ENCODE measurements at regions not wholly inside any gene's neighbourhood (a gene's known extent, or its start where the extent isn't known, plus 50 kb on each side); places are given as distances from the start of the nearest gene placed in this dataset.

DNA sequence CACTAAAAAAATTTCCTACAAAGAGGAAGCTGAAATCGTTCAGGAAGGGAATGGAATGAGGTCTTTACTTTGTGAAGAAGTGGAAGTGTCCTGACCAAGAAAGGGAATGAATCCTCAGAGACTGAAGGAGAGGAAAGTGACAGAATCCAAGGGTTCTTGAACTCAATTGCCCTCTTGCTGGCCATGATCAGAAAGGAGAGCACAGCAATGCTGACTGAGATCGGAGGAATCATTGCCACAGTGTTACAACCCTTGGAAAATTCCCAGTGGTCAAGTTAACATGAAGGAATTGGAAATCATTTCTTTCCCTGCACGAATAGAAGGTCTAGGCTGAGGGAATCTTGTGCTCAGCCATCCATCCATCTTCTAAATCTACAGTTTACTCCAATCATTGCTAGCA lies 190.0 kb upstream of the NEIL3 start:
- TF ChIP-seq POLR2A (IDR thresholded peaks at IDR 0.05; ENCODE audit: low read depth, low read length) (no peak), EZH2 (IDR thresholded peaks at IDR 0.05; ENCODE audit: borderline replicate concordance, low read depth, low read length, severe bottlenecking) (no peak)
- TF ChIP-seq, protein P1, sequence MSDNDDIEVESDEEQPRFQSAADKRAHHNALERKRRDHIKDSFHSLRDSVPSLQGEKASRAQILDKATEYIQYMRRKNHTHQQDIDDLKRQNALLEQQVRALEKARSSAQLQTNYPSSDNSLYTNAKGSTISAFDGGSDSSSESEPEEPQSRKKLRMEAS (IDR thresholded peaks at IDR 0.05; ENCODE audit: insufficient read depth, insufficient read length), result no peak
- TF ChIP-seq, protein P2, sequence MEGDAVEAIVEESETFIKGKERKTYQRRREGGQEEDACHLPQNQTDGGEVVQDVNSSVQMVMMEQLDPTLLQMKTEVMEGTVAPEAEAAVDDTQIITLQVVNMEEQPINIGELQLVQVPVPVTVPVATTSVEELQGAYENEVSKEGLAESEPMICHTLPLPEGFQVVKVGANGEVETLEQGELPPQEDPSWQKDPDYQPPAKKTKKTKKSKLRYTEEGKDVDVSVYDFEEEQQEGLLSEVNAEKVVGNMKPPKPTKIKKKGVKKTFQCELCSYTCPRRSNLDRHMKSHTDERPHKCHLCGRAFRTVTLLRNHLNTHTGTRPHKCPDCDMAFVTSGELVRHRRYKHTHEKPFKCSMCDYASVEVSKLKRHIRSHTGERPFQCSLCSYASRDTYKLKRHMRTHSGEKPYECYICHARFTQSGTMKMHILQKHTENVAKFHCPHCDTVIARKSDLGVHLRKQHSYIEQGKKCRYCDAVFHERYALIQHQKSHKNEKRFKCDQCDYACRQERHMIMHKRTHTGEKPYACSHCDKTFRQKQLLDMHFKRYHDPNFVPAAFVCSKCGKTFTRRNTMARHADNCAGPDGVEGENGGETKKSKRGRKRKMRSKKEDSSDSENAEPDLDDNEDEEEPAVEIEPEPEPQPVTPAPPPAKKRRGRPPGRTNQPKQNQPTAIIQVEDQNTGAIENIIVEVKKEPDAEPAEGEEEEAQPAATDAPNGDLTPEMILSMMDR (IDR thresholded peaks at IDR 0.05; ENCODE audit: extremely low read depth in 1 of 2, insufficient read depth in 1 of 2, low read depth in 1 of 2, low read length in 2 of 2), result no peak
